NB4 (cell line): ENCODE measurements at regions not wholly inside any gene's neighbourhood (a gene's known extent, or its start where the extent isn't known, plus 50 kb on each side); places are given as distances from the start of the nearest gene placed in this dataset.

Experiments
- CTCF ChIP-seq: IDR thresholded peaks from one replicate; pipeline ENCODE4 v1.5.1; 2012; ENCODE audit warnings: low read depth, low read length
- MAX ChIP-seq: IDR thresholded peaks from 2 replicates; pipeline ENCODE4 v1.6.1; 2011; ENCODE audit warnings: low read depth, low read length
- MYC ChIP-seq: IDR thresholded peaks from 2 replicates; pipeline ENCODE4 v1.6.1; 2011; ENCODE audit warnings: low read depth, low read length

- TF ChIP-seq CTCF, result peak; percentile 68
- TF ChIP-seq MYC, result no peak
- TF ChIP-seq MAX, result no peak
These were observed 213.6 kb downstream of the DAD1 start for GRCh38 chr14:22375321-22375930.
